Thyroid gland (tissue), 4 donors: ENCODE measurements at regions not wholly inside any gene's neighbourhood (a gene's known extent, or its start where the extent isn't known, plus 50 kb on each side); places are given as distances from the start of the nearest gene placed in this dataset. TPM values are rescaled to one million over a fixed set of nuclear protein-coding genes. Genes with fewer than 3 reads are reported as not detected.

Experiments
- DNase-seq, 2 donors: peaks; one replicate each; pipeline ENCODE4 v3.0.0-alpha.2; 2019
- H3K27ac ChIP-seq, 3 donors: fragments of 200-600 bp; sonication (generic); 1 replicate in 2 of 3; 2 replicates in 1 of 3; pipeline ENCODE4 v1.5.1; 2016 to 2019; ENCODE audit warnings: mild to moderate bottlenecking in 1 of 3, moderate library complexity in 1 of 3
- H3K27me3 ChIP-seq: fragments of 200-600 bp; sonication (generic); one replicate; pipeline ENCODE4 v1.5.1; 2019
- H3K36me3 ChIP-seq, 2 donors: fragments of 200-600 bp; sonication (generic); one replicate each; pipeline ENCODE4 v1.5.1; 2016 to 2019
- H3K4me1 ChIP-seq, 2 donors: fragments of 200-600 bp; sonication (generic); one replicate each; pipeline ENCODE4 v1.5.1; 2017 to 2019
- H3K4me3 ChIP-seq, 3 donors: fragments of 200-600 bp; sonication (generic); replicated peaks in 1 of 3; 1 replicate in 2 of 3; 2 replicates in 1 of 3; pipeline ENCODE4 v1.5.1; 2016; ENCODE audit warnings: mild to moderate bottlenecking in 1 of 3
- H3K9me3 ChIP-seq: fragments of 200-600 bp; sonication (generic); one replicate; pipeline ENCODE4 v1.5.1; 2017
- POLR2A ChIP-seq, 2 donors: fragments of 450-650 bp; IDR thresholded peaks; one replicate each; pipeline ENCODE4 v1.6.1; 2017; ENCODE audit warnings: antibody characterized with exemption in 2 of 2, mild to moderate bottlenecking in 2 of 2, moderate library complexity in 1 of 2
- WGBS, 2 donors: methylation state at CpG; one replicate each; pipeline ENCODE4 v1.1.5; 2017; 5-methylcytosine and 5-hydroxymethylcytosine counted together
- intact Hi-C: fragments of 100-400 bp; cut with DNase I; formaldehyde crosslinking; loops from one replicate; pipeline ENCODE4 v1.15.1; 2023
- small RNA-seq: library from RNA; depleted of rRNA; stranded (forward); fragments of <200 nt; gene quantifications from one replicate; pipeline ENCODE3, GENCODE V24; 2016
- TF ChIP-seq, protein P1 (sequence below), 6 experiments: fragments of 200-600 bp in 3 of 6; fragments of 450-650 bp in 3 of 6; sonication (generic) in 3 of 6; IDR thresholded peaks; one replicate each; pipeline ENCODE4 v1.5.1; 2016 to 2019; ENCODE audit warnings: antibody characterized with exemption in 6 of 6, mild to moderate bottlenecking in 2 of 6, inconsistent platforms in 1 of 6, moderate library complexity in 1 of 6

DNA sequence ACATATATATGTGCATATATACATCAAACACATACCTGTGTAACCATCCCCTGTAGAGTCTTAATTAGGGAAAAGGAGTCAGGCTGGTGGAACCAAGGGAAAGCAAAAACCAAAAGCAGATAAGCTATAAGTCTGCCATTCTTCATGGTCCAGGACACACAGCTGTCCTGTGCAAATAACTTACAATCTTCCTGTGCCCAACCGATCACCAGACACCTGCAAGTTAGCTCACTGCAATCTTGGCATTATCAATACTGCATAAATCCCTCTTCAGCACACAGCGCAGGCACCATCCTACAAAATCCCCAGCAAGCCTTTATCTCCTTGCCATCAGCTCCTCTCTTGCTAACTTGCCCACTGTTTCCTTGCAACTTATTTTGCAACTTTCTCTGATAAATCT lies 60.8 kb upstream of the DYNAP start:
- H3K4me3 ChIP-seq: no peak overlapping the region

DNA sequence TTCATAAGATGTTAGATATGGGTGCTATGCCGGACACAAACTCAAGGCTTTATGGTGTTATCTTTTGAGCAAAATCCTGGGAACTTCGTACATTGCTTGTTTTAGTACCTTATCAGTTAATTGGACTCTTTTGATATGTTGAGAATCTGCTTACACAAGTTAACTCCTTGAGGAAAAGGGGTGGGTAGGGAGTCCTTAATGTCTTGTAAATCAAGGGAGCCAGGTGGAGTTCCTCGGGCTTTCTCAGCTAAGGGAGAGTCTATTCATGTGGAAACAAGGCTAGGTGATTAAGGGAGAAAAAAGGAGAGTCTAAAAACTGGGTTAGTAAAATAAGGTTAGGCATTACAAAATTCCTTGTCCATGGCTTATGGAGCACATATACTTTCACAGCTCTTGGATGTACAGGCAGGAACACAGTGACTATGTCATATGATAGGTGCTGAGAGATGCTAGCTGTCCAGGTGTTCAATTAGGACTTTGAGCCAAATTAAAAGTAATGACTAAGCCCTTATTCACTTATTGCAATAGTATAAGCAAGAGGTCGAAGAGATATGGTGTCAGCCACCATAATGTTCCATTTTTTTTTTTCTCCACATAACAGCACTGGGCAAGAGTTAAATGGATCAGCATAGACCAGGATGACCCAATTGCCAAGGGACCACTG lies 59.5 kb upstream of the DYNAP start:
- Histone ChIP-seq H3K27ac (no peak overlapping the region), H3K9me3 (no peaks in the 10 kb centered on the region), H3K4me3 (no peak overlapping the region), H3K27me3 (no peaks in the 10 kb centered on the region), H3K36me3 (no peaks in the 10 kb centered on the region), H3K4me1 (no peaks in the 10 kb centered on the region)
- DNase-seq: no peak
- TF ChIP-seq POLR2A (IDR thresholded peaks at IDR 0.05): no peak
- TF ChIP-seq, protein P1, sequence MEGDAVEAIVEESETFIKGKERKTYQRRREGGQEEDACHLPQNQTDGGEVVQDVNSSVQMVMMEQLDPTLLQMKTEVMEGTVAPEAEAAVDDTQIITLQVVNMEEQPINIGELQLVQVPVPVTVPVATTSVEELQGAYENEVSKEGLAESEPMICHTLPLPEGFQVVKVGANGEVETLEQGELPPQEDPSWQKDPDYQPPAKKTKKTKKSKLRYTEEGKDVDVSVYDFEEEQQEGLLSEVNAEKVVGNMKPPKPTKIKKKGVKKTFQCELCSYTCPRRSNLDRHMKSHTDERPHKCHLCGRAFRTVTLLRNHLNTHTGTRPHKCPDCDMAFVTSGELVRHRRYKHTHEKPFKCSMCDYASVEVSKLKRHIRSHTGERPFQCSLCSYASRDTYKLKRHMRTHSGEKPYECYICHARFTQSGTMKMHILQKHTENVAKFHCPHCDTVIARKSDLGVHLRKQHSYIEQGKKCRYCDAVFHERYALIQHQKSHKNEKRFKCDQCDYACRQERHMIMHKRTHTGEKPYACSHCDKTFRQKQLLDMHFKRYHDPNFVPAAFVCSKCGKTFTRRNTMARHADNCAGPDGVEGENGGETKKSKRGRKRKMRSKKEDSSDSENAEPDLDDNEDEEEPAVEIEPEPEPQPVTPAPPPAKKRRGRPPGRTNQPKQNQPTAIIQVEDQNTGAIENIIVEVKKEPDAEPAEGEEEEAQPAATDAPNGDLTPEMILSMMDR (IDR thresholded peaks at IDR 0.05): no peak
- intact Hi-C loops: no loop called here
- WGBS, 2 donors: 42 to 44% methylated on average over 4 of the region's 4 CpGs

More for the DNA sequence above, 60.8 kb upstream of the DYNAP start:
- H3K9me3 ChIP-seq: no peaks in the 10 kb centered on the region
- TF ChIP-seq, protein P1 (IDR thresholded peaks at IDR 0.05): no peak
- TF ChIP-seq POLR2A (IDR thresholded peaks at IDR 0.05): no peak
- H3K36me3 ChIP-seq: no peaks in the 10 kb centered on the region
- intact Hi-C loops: no loop called here
- 34 to 40% methylated on average over 2 of the region's 2 CpGs for WGBS, 2 donors
- H3K27ac ChIP-seq: no peak overlapping the region
- DNase-seq: no peak
- H3K4me1 ChIP-seq: no peaks in the 10 kb centered on the region
- H3K27me3 ChIP-seq: no peaks in the 10 kb centered on the region

DNA sequence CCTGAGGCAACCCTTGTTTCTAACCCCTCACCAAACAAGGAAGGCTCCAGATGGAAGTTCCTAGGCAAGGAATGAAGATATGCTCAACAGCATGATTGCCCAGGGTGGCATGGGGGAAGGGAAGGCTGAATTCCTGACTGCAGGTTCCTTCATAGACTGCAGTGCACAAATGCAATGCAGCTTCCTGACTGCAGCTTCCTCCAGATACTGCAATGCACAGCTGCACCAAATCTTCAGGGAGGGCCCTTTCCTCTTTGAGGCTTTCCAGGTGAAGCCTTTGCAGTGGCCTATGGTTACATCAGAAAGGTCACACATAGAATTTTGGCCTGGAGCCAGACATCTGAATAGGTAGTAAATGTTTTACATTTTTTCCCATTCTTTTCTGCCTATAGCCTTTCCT lies 58.8 kb upstream of the DYNAP start:
- Histone ChIP-seq H3K4me1 (no peaks in the 10 kb centered on the region), H3K9me3 (no peaks in the 10 kb centered on the region), H3K27ac (no peak overlapping the region), H3K36me3 (no peaks in the 10 kb centered on the region), H3K4me3 (no peak overlapping the region), H3K27me3 (no peaks in the 10 kb centered on the region)
- TF ChIP-seq, protein P1 (IDR thresholded peaks at IDR 0.05): no peak
- no peak for TF ChIP-seq POLR2A (IDR thresholded peaks at IDR 0.05)
- intact Hi-C loops: no loop called here
- no peak for DNase-seq

DNA sequence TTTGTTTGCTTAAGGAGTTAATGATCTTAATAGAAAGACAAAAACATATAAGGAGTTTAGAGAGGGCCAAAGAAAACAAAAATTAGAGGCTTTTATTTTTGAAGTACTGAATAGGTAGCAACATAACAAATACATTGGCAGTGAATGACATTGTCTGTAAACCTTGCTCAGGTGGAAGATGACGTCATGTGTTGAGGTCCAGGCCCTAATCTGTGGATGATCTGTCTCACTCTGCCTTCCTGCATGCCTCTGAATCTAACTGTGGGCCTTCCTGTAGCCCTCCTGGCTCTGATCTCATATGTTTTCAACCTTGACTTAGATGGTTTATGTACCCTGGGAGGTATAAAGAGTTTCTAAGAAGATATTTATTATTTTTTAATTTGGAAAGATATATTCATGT lies 58.1 kb upstream of the DYNAP start:
- no peaks in the 10 kb centered on the region for H3K36me3 ChIP-seq
- no peaks in the 10 kb centered on the region for H3K9me3 ChIP-seq
- TF ChIP-seq POLR2A (IDR thresholded peaks at IDR 0.05): no peak
- TF ChIP-seq, protein P1 (IDR thresholded peaks at IDR 0.05): no peak
- intact Hi-C loops: no loop called here
- no peak overlapping the region for H3K4me3 ChIP-seq
- H3K27me3 ChIP-seq: no peaks in the 10 kb centered on the region
- WGBS, 2 donors: 43 to 45% methylated on average over 1 of the region's 1 CpG
- no peaks in the 10 kb centered on the region for H3K4me1 ChIP-seq
- H3K27ac ChIP-seq: no peak overlapping the region
- DNase-seq: no peak

Small RNAs in the stretch of these regions (small RNA-seq; reads per million reads assigned to genes)
- not detected for gene AC090897.1
